Left lung (tissue), 4 donors: ENCODE measurements at regions not wholly inside any gene's neighbourhood (a gene's known extent, or its start where the extent isn't known, plus 50 kb on each side); places are given as distances from the start of the nearest gene placed in this dataset.

Experiments used
- ATAC-seq: fragments of 200-7000 bp; cut with Tn5 transposase; one replicate; pipeline ENCODE4 v1.9.1; 2020; ENCODE audit warnings: moderate library complexity
- DNase-seq, 4 donors: peaks; one replicate each; pipeline ENCODE4 v3.0.0-alpha.2; 2013 to 2020
- H3K27ac ChIP-seq, 2 donors: fragments of 200-600 bp; sonication (generic) in 1 of 2; one replicate each; pipeline versions ENCODE4 v1.5.0 to v1.8.0; 2020 to 2021
- H3K27me3 ChIP-seq, 2 donors: fragments of 200-600 bp; sonication (generic) in 1 of 2; one replicate each; pipeline versions ENCODE4 v1.5.0 to v1.8.0; 2020 to 2021
- H3K36me3 ChIP-seq, 2 donors: fragments of 200-600 bp; sonication (generic) in 1 of 2; one replicate each; pipeline versions ENCODE4 v1.5.0 to v1.8.0; 2020 to 2021
- H3K4me1 ChIP-seq, 2 donors: fragments of 200-600 bp; one replicate each; pipeline ENCODE4 v1.8.0; 2021
- H3K4me3 ChIP-seq, 2 donors: fragments of 200-600 bp; sonication (generic) in 1 of 2; one replicate each; pipeline versions ENCODE4 v1.5.0 to v1.8.0; 2020 to 2021; ENCODE audit warnings: mild to moderate bottlenecking in 1 of 2
- H3K9me3 ChIP-seq, 2 donors: fragments of 200-600 bp; sonication (generic) in 1 of 2; one replicate each; pipeline versions ENCODE4 v1.5.0 to v1.8.0; 2020 to 2021
- intact Hi-C, 2 donors: fragments of 100-400 bp; cut with DNase I; formaldehyde crosslinking; loops; one replicate each; pipeline versions ENCODE4 v1.11.2 to v1.14.2; 2022
- TF ChIP-seq, protein P1 (sequence below), 2 donors: fragments of 200-600 bp; sonication (generic) in 1 of 2; IDR thresholded peaks; one replicate each; pipeline versions ENCODE4 v1.5.0 to v1.8.0; 2021; ENCODE audit warnings: antibody characterized with exemption in 2 of 2
- donor health status: DM: no; HTN: yes; CAD: no.
- donor health status: DM: no; HTN: no; CAD: no.

DNA sequence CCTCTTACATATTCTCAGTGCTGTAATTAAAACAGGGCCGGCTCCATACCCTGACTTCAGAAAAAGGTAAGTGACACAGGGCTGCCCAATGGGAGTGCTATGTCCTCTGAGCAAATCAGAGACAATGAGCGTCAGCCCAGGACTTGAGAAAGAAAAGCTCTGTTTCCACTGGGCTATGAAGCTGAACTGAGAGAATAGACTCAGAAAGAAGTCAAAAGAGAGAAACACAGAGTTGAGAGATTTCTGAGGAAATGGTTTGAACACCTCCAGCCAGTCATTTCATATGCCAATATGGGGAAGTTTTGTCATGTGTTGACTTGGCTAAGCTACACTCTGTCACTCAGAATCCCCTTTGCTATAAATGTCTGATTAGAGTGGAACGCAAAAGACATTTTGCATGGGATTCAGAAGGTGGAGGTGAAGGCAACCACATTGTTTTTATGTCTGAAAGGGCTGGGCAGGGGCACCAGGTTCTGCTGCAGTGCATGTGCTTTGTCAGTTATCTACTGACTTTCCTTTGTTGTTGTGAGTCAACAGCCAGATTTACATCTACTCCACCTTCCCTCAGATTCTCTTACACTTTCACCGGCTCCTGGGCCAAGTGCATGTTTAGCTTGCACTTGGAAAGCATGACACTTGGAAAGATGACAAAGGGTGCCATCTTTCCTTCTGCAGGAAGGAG lies 313.3 kb downstream of the DUSP6 start:
- Histone ChIP-seq H3K27ac (no peak overlapping the region), H3K4me3 (no peak overlapping the region), H3K9me3 (no peaks in the 10 kb centered on the region), H3K4me1 (peaks cover 0 to 4% of the 10 kb centered on the region in 2 donors), H3K27me3 (no peaks in the 10 kb centered on the region), H3K36me3 (no peaks in the 10 kb centered on the region)
- ATAC-seq: no peak
- TF ChIP-seq, protein P1, sequence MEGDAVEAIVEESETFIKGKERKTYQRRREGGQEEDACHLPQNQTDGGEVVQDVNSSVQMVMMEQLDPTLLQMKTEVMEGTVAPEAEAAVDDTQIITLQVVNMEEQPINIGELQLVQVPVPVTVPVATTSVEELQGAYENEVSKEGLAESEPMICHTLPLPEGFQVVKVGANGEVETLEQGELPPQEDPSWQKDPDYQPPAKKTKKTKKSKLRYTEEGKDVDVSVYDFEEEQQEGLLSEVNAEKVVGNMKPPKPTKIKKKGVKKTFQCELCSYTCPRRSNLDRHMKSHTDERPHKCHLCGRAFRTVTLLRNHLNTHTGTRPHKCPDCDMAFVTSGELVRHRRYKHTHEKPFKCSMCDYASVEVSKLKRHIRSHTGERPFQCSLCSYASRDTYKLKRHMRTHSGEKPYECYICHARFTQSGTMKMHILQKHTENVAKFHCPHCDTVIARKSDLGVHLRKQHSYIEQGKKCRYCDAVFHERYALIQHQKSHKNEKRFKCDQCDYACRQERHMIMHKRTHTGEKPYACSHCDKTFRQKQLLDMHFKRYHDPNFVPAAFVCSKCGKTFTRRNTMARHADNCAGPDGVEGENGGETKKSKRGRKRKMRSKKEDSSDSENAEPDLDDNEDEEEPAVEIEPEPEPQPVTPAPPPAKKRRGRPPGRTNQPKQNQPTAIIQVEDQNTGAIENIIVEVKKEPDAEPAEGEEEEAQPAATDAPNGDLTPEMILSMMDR (IDR thresholded peaks at IDR 0.05): no peak
- intact Hi-C loops: no loop called here
- DNase-seq: no peak

DNA sequence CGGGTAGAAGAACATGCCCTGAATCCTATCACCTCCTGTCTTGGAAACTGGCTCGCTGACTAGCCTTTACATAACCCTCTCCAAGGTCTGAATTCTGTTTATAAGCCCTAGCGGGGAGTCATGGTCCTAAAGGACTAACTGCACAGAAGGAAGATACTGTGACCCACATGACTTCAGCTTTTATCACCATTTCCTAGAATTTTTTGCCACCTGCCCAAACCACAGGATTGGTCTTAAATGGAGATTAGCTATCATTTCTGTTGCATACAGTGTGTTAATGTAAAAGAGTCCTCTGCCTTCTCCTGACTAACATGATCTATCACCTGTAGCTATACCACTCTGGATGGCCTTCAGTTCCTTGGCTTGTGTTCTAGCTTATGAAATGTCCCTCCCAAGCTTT lies 319.2 kb downstream of the DUSP6 start:
- intact Hi-C loops: no loop called here
- ATAC-seq: no peak
- no peak overlapping the region for H3K4me3 ChIP-seq
- H3K9me3 ChIP-seq: no peaks in the 10 kb centered on the region
- TF ChIP-seq, protein P1 (IDR thresholded peaks at IDR 0.05): no peak
- no peaks in the 10 kb centered on the region for H3K36me3 ChIP-seq
- no peaks in the 10 kb centered on the region for H3K4me1 ChIP-seq
- H3K27me3 ChIP-seq: no peaks in the 10 kb centered on the region
- DNase-seq: no peak
- H3K27ac ChIP-seq: no peak overlapping the region

DNA sequence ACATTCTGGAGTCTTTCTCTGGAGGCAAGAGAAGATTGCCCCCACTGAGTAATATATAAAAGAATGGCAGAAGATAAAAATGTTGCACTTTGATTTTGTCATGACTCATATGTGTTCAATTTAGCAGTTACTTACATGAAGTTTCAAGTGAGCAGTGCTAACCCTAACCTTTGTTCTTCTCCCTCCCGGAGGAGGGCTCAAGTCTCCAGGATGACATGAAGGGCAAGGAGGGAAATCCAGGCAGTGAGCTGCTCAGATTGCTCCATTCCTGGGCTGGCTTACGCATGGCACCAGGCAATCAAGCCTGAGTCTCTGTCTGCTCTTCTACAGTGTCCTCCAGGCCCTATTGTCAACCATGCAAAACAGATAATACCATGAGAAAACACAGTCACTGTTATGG lies 322.3 kb downstream of the DUSP6 start:
- H3K27ac ChIP-seq: no peak overlapping the region

DNA sequence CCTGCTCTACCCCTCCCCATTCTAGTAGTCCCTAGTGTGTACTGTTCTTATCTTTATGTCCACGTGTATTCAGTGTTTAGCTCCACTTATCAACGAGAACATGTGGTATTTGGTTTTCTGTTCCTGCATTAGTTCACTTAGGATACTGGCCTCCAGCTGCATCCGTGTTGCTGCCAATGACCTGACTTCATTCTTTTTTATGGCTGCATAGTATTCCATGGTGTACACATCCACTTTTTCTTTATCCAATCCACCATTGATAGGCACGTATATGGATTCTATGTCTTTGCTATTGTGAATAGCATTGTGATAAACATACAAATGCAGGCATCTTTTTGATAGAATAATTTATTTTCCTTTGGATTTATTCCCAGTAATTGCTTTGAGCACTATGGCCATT lies 327.7 kb downstream of the DUSP6 start:
- Histone ChIP-seq H3K36me3 (no peaks in the 10 kb centered on the region), H3K27ac (no peak overlapping the region), H3K9me3 (no peaks in the 10 kb centered on the region), H3K4me1 (peaks cover 0 to 4% of the 10 kb centered on the region in 2 donors), H3K4me3 (no peak overlapping the region), H3K27me3 (no peaks in the 10 kb centered on the region)
- TF ChIP-seq, protein P1 (IDR thresholded peaks at IDR 0.05): no peak
- intact Hi-C loops: no loop called here
- ATAC-seq: no peak
- no peak for DNase-seq

More for the DNA sequence above, 322.3 kb downstream of the DUSP6 start:
- DNase-seq (no peak), ATAC-seq (no peak)
- intact Hi-C loops: no loop called here
- H3K27me3 ChIP-seq: no peaks in the 10 kb centered on the region
- no peaks in the 10 kb centered on the region for H3K4me1 ChIP-seq
- H3K9me3 ChIP-seq: no peaks in the 10 kb centered on the region
- H3K36me3 ChIP-seq: no peaks in the 10 kb centered on the region
- no peak overlapping the region for H3K4me3 ChIP-seq
- TF ChIP-seq, protein P1 (IDR thresholded peaks at IDR 0.05): no peak

DNA sequence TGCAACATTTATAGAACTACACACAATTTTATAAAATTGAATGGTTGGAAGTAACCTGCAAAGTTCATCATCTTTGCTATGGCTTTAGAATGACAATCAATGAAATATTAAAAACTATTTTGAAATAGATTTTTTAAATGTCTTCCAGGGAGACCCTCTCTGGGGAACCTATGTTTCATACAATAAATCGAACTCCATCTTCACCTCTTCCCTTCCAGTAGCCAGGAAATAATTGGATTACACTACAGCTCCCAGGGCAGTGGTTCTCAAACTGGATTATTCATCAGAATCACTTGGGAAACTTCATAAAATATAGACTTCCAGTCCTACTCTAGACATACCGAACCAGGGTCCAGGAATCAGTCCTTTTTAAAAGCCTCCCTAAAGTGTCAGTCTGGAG lies 328.4 kb downstream of the DUSP6 start:
- TF ChIP-seq, protein P1 (IDR thresholded peaks at IDR 0.05): no peak
- H3K4me3 ChIP-seq: no peak overlapping the region
- no peaks in the 10 kb centered on the region for H3K36me3 ChIP-seq
- no peak for DNase-seq
- H3K27ac ChIP-seq: no peak overlapping the region
- no peaks in the 10 kb centered on the region for H3K9me3 ChIP-seq
- H3K27me3 ChIP-seq: no peaks in the 10 kb centered on the region
- no peak for ATAC-seq
- intact Hi-C loops: no loop called here
- H3K4me1 ChIP-seq: peaks cover 0 to 11% of the 10 kb centered on the region in 2 donors
